Eye (tissue), 1 donor: ENCODE measurements at regions not wholly inside any gene's neighbourhood (a gene's known extent, or its start where the extent isn't known, plus 50 kb on each side); places are given as distances from the start of the nearest gene placed in this dataset.
"Not testable (repeated sequence)": the region's sequence is repeated elsewhere in the genome, so short reads cannot be mapped to it uniquely, and the experiment has no call there.

Experiments used
- DNase-seq: peaks from one replicate; pipeline ENCODE4 v3.0.0-alpha.2; 2015

DNA sequence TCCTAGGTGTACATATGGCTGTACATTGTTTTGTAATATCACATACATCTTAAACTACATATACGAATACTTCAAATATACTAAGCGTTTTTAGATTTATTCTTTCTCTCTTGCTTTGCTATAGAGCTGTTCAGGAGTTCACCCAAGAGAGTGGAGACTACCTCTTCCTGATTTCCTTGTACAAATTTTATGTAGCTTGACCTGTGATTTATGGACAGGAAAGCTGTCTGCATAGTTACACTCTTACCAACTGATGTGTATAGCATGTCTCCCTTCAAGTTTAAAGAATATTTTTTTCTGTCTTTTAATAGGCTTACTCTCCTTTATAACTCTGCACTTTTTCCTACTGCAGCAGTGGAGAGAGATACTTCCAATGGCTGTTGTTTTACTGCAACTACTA, 428.7 kb downstream of the NDFIP2 start:
- no peak for DNase-seq

DNA sequence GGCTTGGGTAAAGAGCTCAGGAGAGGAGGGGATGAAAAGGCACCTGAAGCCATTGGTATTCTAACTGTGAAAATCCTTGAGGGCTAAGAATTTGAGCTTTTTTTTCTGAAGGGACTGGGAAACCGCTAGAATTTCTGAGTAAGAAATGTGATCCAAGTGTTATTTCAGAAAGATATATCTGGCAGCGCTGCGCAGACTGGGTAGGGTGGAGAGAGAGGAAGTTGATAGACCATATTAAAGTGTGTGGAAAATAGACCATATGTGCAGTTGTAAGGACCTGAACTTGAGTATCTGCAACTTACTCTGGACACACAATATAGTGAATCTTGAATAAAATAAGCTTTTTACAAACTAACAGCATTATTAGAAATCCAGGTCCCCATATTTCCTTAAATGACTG, 427.4 kb downstream of the NDFIP2 start:
- no peak for DNase-seq

DNA sequence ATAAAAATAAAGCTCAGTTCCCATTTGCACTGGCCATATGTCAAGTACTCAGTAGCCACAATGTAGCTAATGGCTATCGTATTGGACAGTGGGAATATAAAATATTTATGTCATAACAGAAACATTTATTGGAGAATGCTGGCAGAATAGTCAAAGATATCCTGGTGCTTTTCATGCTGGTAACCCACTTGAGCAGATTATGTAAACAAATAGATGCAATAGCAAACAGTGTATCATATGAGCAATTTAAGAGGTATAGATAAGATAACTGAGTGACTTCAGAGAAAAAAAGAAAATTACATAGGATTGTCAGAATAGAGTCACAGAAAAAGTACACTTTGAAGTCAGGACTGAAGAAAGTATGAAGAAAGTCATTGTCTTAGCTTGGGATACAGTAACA, 426.6 kb downstream of the NDFIP2 start:
- DNase-seq: no peak

DNA sequence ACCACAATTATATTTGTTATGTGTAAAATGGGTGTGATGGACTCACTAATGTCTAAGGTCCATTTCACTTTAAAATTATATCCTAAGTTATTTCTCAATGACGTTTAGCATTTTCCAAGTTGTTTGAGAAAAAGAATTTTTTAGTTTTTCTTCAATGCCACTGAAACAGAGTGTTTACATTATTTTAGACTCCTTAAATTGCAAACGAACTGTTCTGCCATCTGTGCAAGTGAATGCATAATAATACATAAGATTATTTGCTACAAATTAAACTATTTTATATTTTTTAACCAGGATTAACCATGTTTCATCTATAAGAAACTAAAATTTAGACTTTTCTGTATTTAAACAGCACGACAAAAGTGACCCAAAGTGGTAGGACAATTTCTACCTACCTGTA, 425.4 kb downstream of the NDFIP2 start:
- DNase-seq: no peak

DNA sequence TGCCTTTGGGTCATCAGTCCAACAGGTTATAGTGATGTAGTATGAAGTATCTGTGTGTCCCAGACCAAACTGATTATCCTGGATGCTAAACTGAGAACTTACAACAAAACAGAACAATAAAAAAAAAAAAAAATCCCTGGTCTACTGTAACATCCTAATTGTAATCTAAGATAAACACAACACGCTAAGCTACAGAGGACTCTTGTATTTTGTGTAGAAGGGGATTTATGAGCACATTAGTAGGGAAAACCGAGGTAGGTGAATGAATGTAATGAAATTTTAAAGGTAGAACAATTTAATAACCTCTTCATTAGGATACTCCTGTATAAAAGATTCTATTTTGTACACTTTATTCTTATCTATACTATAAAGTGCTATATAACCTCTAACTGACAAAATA, 424.1 kb downstream of the NDFIP2 start:
- DNase-seq: no peak

DNA sequence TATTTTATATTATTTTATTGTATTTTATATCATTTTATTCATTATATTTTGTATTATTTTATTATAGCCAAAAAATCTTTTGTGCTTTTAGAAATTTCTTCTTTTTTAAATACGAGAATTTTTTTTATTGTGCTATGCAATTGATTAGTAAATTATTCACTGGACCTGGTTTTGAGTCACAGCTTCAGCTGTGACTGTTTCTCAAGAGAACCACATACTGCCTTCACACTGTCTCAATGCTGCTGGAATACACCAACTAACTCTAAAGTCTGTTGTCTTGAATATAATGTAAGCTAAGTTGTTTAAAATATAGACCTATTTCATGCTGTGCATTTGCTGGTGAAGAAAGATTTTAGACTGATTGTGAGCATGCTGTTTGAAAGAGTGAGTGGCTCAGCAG, 423.6 kb downstream of the NDFIP2 start:
- no peak for DNase-seq

DNA sequence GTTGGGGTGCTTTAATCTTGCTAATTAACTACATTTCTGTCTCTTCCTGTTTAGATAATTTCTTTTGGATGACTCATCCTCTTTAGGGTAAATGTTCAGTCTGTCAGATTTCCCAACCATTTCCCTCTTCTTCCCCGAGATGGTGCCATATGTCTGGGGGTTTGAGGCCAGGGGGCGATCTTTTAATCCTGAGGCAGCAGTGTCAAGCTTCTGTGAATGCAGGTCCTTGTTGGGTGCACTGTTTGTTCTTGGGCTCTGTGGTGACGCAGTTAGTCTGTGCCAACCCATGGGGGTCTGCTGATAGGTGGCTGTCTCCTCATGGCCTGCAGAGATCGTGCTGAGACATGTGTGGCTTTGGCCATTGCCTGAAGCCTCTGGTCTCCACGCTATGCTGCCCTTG, 420.4 kb downstream of the NDFIP2 start:
- DNase-seq: peak; percentile 54

DNA sequence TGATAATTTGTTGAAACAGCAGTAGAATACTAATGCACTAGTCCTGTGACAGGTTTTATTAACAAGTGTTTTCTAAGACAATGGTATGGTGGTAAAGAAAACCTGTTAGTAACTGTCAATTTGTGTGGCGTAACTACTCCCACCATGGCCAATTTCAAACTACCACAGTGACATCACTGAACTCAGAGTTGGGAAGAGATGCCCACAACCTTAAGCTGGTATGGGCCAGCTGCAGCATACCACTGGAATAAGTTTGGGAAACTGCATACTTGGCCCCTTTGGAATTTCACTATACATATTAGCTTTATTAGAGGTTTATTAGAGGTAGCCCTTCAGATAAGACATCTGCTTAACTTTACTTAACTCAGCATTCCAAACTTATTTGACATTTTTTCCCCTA, 419.4 kb downstream of the NDFIP2 start:
- no peak for DNase-seq

DNA sequence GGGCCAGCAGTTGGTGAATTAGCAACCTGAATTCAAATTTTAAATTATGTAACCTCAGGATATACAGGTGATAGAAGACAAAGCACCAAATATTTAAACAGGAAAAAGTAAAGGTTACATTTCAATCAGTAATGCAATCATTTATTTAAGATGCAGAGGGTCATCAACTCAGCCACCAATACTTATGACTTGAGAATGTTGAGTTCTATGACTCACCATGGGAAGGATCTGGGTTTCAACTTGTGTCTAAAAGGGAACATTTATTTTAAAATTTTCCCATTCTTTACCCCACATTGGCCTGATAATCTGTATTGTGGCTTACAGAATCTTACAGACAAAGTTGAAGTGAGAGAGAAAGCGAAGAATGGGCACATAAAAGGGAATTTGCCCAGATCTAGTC, 418.0 kb downstream of the NDFIP2 start:
- DNase-seq: no peak

DNA sequence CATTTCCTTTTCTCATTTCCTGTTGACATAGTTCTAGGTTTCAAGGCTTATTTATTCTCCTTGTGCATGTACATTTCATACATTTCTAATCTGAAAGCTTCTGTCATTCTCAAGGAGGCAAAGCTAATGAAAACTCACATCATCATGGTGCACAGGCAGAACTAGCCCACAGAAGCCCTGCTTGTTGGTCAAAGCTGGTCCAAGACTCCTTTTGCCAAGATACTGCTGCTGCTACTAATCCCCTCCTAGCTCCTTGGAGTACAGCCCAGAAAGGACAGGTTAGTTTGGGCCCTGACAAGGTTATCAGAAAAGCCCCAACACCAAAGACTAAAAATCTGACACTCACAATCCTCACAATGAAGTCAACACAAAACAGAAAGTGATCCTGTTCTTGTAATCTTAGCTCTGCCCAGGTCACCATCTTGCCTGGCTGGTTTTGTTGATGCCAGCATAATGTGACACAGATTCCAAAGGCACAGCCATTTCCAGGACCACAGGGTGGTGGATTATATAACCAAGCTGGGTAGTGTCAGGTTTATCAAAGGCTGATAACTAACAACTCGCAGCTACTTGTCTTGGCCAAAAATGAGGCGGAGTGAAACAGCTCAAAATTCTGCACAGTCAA, 417.4 kb downstream of the NDFIP2 start:
- no peak for DNase-seq

DNA sequence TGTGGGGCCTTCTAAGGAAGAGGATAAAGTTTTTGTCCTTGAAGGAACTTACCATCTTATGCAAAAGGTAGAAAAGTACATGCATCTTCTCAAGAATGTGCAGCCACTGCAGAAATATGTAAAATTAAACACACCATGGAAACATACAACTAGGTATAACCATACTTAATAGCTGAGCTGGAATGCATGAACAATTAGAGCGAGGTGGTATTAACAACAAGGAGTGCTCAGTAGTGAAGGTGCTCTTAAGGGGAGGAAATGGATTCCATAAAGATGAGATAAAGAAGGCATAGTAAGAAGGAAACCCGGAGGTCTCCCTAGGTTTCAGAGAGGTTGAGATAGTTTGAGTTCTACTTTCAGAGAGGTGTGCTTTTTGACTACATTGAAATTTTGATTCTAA, 415.9 kb downstream of the NDFIP2 start:
- no peak for DNase-seq

DNA sequence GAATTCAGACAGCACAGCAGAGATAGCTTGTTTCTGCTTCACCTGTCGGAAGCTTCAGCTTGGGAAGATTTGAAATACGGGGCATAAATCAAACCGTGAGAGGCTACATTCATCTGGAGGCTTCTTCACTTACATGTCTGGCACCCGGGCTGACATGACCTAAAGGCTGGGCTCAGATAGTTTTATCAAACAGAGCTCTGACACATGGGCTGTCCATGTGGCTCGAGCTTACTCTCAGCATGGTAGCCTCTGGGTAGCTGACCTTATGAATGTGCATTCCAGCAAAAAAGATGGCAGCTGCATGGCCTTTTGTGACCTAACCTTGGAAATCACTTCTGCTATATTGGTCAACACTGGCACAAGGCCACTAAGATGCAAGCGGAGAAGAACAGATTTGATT, 414.5 kb downstream of the NDFIP2 start:
- no peak for DNase-seq

DNA sequence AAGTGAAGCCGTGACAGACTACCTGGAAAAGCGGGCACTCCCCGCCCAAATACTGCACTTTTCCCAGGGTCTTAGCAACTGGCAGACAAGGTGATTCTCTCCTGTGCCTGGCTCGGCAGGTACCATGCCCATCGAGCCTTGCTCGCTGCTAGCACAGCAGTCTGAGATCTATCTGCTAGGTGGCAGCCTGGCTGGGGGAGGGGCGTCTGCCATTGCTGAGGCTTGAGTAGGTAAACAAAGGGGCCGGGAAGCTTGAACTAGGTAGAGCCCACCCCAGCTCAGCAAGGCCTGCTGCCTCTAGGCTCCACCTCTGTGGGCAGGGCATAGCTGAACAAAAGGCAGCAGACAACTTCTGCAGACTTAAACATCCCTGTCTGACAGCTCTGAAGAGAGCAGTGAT, 406.3 kb downstream of the NDFIP2 start:
- not testable (repeated sequence) for DNase-seq

DNA sequence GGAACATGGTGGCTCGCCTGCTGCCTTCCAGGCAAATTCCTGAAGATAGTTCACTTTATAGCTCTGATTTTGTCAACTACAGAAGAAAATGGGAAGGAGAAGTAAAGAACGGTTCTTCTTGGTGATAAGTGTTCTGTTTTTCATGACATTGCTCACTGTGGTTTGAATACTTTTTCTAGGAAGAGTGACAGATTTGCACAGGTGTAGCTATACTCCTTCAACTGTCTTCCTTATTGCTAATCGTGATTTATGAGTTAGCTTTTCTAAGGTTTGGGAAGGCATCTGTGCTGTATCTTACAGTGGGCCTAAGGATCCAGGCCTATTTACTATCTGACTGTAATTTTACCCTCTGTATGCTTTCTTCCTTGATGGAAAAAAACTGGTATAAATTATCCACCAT, 405.6 kb downstream of the NDFIP2 start:
- DNase-seq: no peak

DNA sequence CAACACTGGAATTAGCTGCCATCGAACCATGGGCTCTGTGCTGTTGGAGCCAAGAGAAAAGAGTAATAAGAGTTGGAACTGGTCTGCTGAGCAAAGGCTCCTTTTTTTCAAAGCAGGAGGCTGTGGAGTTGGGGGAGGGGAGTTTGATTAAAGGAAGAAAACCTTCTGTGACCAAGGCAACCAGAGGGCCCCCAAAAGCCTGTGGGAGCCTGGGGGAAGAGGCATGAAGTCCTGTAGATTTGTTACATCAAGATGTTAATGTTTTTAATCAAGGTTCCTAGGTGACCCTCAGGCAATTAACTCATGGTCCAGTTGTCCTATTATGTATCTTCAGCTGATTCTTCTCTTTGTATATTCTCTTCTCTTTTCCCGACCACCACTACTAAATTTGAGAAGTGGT, 403.9 kb downstream of the NDFIP2 start:
- no peak for DNase-seq

DNA sequence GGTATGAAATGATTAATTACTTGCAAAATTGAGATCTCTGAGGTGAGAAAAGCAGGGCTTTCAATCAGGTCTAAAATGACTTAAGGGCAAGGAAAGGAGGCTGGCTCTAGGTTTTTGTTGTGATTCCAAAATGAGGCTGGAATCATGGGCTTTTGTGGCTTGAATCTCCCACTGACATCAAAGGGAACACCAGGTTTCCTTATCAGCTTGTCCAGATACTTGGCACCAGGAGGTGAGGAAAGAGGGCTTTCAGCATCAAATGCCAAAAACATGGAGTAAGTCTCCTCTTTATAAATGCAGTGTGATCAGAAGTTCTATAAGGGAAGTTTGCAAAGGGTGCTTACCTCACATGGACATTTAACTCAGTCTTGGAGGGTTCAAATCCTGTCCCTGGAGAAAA, 402.3 kb downstream of the NDFIP2 start:
- DNase-seq: no peak

DNA sequence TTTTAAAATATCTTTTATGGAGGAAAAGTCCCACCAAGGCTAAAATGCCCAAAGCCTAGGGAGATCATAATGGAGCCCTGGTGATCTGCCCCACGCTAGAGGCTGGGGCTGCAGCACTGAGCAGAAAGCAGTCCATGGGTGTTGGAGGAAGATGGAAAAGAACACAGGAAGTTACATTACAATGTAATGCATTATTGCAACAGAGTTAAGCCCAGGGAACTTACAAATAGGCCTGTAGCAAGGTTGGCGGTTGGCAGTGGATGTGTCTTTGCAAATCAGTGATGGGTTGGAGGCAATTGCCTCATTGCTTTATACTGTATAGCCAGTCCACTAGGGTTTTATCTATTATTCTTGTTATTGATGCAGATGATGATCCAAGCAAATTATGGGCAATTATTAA, 399.9 kb downstream of the NDFIP2 start:
- DNase-seq: no peak

DNA sequence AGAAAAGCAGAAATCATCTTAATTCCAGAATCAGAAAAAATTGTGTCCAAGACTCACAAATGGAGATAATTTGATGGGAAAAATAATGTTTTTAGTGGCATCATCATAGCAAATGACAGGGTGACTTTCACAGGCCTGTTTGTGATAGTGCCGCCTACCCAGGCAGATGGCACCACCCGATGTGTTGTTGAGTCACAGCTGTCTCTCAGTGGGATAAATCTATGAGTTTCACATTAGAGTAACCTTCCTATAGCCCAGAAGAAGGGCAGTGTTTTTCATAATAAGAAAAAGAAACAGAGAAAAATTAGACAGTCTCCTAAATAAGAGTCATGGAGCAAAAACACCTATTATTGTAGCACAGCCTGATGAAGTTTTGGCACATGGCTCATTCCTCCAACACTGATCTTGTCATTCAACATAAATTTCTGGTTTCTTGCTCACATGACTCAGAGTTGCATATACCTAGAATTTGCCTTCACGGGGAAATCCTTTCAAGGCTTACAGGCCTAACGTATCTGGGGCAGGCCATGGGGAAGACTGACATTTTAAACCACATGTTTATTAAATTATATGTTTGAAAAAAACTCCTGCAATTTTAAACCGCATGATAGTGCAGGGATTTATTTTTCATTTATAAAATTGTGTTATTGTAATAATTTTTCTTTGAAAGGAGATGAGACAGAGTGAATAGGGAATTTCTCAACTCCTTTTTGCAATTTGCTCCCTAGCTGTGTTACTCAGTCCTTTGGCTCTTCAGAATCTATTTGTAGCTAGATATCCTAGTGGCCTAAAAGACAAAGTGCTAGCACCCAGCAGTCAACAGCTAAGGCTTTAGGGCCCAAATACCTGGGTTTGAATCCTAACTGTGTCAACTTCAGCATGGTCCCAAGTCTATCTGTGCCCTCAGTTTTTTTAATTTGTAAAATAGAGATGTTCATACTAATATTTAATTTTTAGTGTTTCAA, 393.7 kb downstream of the NDFIP2 start:
- DNase-seq: no peak

DNA sequence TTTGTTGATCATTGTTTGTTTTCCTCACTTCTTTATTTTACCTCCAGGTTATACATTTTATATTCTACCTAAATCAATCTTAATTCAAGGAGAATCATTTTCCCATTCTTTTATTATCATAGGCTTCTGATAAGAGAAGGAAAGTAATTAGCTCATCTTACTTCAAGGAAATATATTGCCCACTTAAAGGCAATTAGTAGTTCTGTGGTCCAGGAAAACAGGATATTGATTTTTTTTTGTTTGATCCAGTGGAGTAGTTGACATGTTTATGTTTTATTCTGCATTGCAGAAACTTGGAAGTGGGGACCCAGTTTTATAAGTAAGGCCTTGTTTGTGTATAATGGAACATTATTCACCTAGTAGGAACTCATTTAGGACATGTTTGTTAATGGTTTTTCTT, 390.6 kb downstream of the NDFIP2 start:
- DNase-seq: no peak

DNA sequence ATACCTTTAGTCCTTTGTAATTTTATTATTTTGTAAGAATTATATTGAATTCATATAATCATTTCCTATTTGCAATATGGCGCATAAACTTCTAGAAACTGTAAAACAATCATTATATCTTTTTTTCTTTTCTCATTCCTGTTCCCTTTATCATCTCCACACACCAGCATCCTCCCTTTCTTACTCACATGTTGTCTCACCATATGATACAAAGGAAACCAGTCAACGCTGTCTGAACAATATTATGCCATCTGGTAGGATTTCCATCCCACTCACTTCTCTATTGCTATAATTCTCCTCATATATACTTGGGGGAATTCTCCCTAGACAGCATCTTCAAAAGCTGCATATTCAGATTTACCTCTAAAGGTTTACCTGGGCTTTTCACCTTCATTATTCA, 389.8 kb downstream of the NDFIP2 start:
- no peak for DNase-seq

DNA sequence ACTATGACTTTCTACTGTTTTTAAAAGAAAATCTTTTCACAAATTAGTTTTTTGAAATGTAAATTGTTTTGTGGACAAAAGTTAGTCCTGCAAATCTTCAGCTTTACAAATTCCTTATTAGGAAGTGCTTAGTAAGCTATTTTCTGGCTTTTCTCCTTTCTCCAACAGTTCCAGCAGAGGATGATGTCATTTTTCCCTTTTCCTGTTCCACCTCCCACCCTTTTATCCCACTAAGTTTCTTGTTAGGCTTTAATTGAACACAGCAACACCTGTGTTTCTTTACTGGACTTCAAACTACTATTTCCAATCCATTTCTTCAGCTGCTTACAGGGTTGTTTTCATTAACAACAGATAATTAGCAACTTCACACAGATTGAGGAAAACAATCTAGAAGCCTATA, 389.2 kb downstream of the NDFIP2 start:
- no peak for DNase-seq

DNA sequence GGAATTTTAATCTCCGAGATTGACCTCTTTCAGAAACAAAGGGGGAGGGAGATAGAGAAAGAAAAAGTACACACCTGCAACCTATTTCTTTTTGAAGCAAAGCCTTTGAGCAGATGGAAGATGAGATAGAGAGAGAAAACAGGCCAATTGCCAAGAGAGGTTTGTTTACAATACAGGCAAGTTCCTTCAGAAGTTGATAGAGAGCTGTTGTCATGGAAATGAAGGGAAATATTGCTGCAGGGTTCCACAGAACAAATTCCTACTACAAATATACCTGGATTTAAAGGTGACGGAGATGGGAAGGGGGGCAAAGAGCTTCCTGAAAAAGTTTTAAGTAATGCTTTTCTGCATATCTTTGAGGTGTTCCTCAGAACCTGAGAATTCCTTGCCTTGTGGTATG, 388.4 kb downstream of the NDFIP2 start:
- DNase-seq: peak; percentile 42

DNA sequence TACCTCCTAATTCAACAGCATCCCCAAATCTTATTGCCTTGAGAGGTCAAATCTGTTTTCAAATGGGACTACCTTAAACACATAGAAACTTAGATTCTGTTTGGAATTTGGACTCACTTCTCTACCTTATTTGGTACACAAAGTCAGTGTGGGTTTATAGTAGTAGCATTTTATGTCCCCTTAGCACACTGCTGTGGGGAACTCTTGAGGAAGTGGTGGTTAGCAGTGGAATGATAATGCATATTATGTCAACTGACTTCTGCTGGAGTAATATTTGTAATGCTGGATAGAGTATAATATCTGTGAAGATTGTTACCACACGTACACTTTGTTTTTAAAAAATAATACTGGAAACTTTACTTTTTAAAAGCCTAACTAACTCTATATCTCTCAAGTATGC, 386.3 kb downstream of the NDFIP2 start:
- DNase-seq: no peak

DNA sequence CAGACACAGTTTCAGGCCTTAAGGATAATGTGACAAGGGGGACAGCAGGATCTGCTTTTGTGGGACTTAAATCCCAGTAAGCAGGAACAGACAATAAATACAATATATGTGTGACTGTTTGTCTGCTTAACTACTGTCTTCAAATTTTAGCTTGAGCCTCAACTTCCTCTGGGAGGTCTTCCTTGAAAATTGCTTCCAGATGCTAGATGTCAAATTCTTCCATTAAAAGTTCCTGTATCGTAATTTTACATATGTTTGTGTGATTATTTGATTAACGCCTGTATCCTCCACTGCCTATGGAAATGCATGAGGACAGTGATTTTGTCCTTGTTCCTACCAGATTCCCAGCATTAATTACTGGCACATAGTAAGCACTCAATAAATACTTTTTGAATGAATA, 385.5 kb downstream of the NDFIP2 start:
- no peak for DNase-seq

DNA sequence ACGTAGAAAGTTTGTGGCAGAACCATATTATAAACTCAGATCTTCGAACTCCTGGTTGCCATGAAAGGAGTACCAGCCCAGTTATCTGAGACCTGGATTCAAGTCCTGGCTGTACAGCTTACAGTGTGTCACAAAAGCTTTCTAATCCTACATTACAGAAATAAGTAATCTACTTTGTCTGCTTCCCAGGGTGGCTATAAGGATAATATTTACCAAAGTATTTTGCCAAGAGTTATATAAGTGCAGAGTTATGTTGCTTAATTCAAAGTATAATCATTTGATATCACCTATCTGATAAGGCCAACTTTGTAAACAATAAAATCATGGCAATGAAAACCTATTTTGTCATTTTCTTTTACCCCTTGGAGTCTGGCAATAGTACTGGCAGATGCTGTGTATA, 381.6 kb downstream of the NDFIP2 start:
- DNase-seq: no peak
